Astrocyte of the spinal cord (primary cell): ENCODE measurements at regions not wholly inside any gene's neighbourhood (a gene's known extent, or its start where the extent isn't known, plus 50 kb on each side); places are given as distances from the start of the nearest gene placed in this dataset.

ENCODE experiments used
- DNase-seq: peaks from one replicate; pipeline ENCODE4 v3.0.0; 2011; ENCODE audit warnings: low read depth, low spot score
- H3K4me3 ChIP-seq: 2 replicates; pipeline ENCODE4 v1.5.1; 2011; ENCODE audit warnings: low read depth, mild to moderate bottlenecking, low read length, moderate library complexity
- CTCF ChIP-seq: IDR thresholded peaks from 2 replicates; pipeline ENCODE4 v1.5.1; 2012; ENCODE audit warnings: low read depth, mild to moderate bottlenecking, low read length, inconsistent platforms
- in situ Hi-C: cut with HindIII; loops from 2 replicates; pipeline ENCODE4 v1.10.0; 2017; ENCODE audit warnings: low sequenced_read_pairs

- H3K4me3 ChIP-seq: no peak overlapping the region
- TF ChIP-seq CTCF: no peak
- no peak for DNase-seq
- in situ Hi-C loops: no loop called here
These were observed 252.9 kb downstream of the MAN2A1 start for GRCh38 chr5:109942646-109943045.

GRCh38 chr5:109943701-109944235 lies 254.0 kb downstream of the MAN2A1 start:
- TF ChIP-seq CTCF: no peak
- in situ Hi-C loops: no loop called here
- H3K4me3 ChIP-seq: no peak overlapping the region
- no peak for DNase-seq

GRCh38 chr5:109944461-109944860 lies 254.7 kb downstream of the MAN2A1 start:
- H3K4me3 ChIP-seq: no peak overlapping the region
- DNase-seq: no peak
- TF ChIP-seq CTCF: no peak
- in situ Hi-C loops: no loop called here

GRCh38 chr5:109945097-109945678 lies 255.5 kb downstream of the MAN2A1 start:
- H3K4me3 ChIP-seq: no peak overlapping the region
- in situ Hi-C loops: no loop called here
- DNase-seq: peak; percentile 52
- no peak for TF ChIP-seq CTCF

- in situ Hi-C loops: no loop called here
- H3K4me3 ChIP-seq: no peak overlapping the region
- no peak for DNase-seq
- TF ChIP-seq CTCF: no peak
These were observed 256.2 kb downstream of the MAN2A1 start for GRCh38 chr5:109945723-109946480.

GRCh38 chr5:109946610-109947009 lies 256.9 kb downstream of the MAN2A1 start:
- in situ Hi-C loops: no loop called here
- no peak overlapping the region for H3K4me3 ChIP-seq
- TF ChIP-seq CTCF: no peak
- no peak for DNase-seq
